Occipital lobe (tissue), 1 donor: ENCODE measurements at regions not wholly inside any gene's neighbourhood (a gene's known extent, or its start where the extent isn't known, plus 50 kb on each side); places are given as distances from the start of the nearest gene placed in this dataset.
"Not testable (repeated sequence)": the region's sequence is repeated elsewhere in the genome, so short reads cannot be mapped to it uniquely, and the experiment has no call there.

Experiments used
- DNase-seq: peaks from one replicate; lab custom pipeline; 2025; lab: John Stamatoyannopoulos, UW

DNA sequence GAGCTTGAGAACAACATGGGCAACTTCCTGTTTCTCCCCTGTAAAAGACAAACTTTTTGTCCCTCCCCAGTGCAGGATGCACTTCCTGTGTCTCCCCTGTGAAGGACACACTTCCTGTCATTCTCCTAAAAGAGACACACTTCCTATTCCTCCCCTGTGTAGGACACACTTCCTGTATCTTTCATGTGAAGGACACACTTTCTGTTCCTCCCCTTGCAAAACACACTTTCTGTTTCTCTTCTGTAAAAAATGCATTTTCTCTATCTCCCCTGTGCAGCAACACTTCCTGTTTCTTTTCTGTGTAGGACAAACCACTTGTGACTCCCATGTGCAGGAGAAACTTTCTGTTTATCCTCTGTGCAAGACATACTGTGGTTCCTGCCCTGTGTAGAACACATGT lies 488.6 kb upstream of the USP9Y start:
- no peak for DNase-seq

DNA sequence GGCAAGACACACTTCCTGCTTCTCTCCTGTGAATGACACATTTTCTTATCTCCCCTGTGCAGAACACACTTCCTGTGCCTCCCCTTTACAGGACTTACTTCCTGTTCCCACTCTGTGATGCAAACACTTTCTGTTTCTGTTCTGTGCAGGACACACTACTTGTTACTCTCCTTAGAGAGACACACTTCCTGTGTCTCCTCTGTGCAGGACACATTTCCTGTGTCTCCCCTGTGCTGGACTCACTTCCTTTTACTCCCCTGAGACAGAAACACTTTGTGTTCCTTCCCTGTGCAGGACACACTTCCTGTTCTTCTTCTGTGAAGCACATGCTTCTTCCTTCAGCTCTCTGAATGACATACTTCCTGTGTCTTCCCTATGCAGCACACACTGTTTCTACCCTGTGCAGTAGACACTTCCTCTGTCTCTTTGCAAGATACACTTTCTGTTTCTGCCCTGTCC lies 485.4 kb upstream of the USP9Y start:
- no peak for DNase-seq

GRCh38 chrY:12230921-12231320 lies 470.1 kb upstream of the USP9Y start:
- DNase-seq = no peak

DNA sequence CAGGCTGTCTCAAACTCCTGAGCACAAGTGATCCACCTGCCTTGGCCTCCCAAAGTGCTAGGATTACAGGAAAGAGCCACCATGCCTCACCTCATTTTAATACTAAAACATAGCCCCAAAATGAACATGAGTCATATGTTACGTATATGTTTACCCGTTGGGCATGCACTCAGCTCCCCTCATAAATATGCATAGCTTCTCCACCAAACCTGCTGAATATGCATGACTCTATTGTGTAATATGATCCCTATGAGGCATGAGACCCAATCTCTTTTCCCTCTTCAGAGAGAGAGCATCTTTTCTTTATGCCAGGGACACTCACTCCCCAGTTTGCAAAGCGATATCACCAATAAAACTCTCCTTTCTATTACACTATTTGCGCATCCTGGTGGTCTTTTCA lies 464.6 kb upstream of the USP9Y start:
- no peak for DNase-seq

DNA sequence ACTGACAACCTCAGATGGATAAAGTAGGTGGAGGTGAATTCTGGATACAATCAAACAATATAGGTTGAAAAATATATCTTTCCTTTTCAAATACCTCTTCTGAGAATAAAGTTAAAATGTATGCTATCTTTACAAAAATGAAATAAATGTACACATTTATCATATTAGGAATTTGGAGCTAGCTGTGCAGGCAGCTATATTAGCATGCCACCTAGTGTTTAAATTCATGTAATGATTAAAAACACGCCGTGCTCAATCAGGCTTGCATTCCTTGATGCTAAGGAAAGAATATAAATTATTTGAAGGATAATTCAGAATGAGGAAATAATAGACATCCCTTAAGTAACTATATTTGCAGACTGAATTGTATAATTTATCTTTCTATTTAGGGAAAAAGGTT lies 460.7 kb upstream of the USP9Y start:
- DNase-seq = not testable (repeated sequence)

- DNase-seq = no peak
Observed at GRCh38 chrY:12244146-12244545, 456.9 kb upstream of the USP9Y start.

- DNase-seq = no peak
Observed at GRCh38 chrY:12253756-12254155, 447.3 kb upstream of the USP9Y start.

GRCh38 chrY:12271162-12271561 lies 429.9 kb upstream of the USP9Y start:
- no peak for DNase-seq

GRCh38 chrY:12285608-12286007 lies 415.4 kb upstream of the USP9Y start:
- DNase-seq = no peak

DNA sequence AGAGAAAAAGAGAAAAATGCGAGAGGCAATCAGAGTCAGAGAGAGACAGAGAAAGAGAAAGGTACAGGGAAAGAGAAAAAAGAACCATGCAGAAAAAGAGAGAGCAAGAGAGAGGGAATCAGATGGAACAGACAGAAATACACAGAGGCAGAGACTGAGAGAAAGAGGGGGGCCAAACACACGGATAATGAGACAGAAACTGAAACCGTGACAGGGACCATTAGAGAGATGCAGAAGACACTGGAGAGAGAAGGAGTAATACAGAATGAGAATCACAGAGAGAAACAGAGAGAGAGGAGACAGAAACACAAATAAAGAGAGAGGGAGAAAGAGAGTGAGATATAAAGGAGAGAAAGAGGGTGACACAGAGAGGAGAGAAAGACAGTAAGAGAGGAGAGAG lies 412.1 kb upstream of the USP9Y start:
- DNase-seq = no peak

GRCh38 chrY:12289415-12289814 lies 411.6 kb upstream of the USP9Y start:
- DNase-seq = no peak

DNA sequence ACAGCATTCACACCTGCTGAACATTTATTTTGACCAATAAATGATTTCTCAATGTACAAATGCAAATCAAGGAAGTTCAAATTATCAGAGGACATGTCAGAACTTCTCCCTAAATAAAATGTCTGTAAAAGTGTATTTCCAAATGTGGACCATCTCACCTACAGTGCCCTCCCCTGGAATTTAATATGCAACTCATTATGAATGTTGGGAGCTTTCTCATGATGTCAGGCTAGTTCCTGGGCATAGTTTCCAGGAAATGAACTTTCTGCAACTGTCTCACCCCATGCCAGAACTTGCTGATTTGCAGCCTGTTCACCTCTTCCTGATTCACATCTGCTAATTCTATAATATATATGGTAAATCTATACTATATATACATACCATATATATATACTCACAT lies 408.5 kb upstream of the USP9Y start:
- DNase-seq = no peak

GRCh38 chrY:12296460-12296859 lies 404.6 kb upstream of the USP9Y start:
- no peak for DNase-seq

DNA sequence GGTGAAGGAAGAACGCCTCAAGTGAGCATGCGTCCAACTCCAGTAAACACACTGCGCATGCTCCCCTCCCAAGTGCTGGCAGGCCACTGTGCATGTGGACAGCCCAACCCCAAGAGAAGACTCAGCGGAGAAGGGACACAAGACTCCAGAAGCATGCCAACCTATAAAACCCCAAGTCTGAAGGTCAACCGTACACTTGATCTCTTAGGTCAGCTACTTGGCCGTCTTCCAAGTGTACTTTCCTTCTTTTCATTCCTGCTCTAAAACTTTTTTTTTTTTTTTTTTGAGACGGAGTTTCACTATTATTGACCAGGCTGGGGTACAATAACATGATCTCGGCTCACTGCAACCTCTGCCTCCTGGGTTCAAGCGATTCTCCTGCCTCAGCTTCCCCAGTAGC lies 401.2 kb upstream of the USP9Y start:
- not testable (repeated sequence) for DNase-seq

DNA sequence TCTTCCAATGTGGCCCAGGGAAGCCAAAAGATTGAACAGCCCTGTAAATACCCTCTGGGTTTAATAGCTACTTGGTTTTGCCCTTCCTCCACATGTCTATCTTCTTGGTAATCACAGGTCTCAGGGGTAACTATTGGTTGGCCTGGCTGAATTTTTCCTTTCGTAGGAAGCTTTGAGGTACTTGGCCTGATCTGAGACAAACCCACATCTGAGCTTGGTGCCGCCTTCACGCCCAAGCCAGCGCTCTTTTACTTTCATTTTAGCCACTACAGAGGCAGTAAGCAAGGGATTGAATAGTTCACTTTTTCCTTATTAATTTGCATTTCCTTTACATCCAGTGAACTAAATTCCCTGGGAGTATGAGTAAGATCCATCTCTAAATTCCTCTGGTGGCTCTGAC lies 397.6 kb upstream of the USP9Y start:
- no peak for DNase-seq

DNA sequence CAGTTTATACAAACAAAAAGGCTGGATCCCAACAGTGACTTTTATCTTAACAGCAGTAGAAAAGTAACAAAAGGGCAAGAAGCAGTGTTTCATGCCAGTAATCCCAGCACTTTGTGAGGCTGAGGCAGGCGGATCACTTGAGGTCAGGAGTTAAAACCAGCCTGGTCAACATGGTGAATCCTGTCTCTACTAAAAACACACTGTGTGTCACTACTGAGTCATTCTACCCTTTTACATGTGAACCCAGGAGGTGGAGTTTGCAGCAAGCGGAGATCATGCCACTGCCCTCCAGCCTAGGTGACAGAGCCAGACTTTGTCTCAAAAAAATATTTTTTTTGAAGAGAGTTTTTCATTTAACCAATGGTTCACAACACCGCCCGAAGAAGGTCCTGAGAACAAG lies 395.6 kb upstream of the USP9Y start:
- DNase-seq = no peak

GRCh38 chrY:12309212-12309611 lies 391.8 kb upstream of the USP9Y start:
- no peak for DNase-seq

DNA sequence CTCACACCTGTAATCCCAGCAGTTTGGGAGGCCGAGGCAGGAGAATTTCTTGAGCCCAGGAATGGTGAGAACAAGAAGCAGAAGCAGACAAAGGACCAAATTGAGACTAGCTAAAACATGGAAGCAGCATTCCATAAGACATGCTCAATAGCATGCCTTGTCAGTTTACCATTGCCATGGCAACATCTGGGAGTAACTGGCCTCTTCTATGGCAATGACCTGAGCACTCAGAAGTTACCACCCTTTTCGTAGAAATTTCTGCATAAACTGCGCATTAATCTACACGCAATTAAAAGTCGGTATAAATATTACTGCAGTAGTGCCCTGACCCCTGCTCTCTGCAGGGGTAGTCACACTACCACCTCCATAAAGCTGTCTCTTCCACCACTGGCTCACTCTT lies 390.2 kb upstream of the USP9Y start:
- no peak for DNase-seq

DNA sequence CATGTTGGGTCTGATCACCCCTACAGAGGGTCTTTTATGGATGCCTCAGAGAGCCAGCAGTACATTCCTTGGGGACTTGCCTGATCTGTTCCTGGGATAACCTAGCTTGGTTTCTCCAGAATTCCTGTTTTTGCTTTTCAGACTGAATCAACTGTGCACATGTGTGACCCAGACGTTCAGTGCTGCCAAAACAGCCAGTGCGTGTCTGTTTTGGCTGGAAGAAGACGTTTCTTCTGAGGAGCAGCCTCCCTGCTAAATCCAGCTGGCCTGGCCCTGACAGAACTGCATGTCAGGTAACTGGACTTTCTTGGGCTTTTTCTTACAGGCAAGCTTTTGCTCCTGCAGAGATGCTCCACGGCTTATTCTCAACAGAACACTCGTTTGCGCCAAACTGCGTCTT lies 373.3 kb upstream of the USP9Y start:
- no peak for DNase-seq

- DNase-seq = not testable (repeated sequence)
Observed at GRCh38 chrY:12331917-12332316, 369.1 kb upstream of the USP9Y start.

GRCh38 chrY:12343211-12343610 lies 357.8 kb upstream of the USP9Y start:
- no peak for DNase-seq

- DNase-seq = no peak
Observed at GRCh38 chrY:12348181-12348580, 352.9 kb upstream of the USP9Y start.

DNA sequence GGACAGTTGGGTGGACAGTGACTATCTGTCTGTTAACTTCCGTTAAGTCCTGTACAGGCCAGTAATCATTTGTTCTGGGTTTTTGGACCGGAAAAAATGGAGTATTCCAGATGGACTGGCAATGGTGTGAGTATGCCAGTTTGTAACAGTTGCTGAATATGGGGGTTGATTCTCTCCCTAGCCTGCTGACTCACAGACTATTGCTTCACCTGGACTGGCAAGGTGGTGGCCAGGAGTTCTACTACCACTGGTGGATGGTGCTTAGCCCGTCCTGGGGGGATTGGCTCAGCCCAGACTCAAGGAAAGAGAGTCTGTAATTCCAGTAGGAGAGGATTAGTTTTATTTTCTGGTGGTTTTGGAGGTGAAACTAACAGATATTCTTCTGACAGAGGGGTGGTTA lies 343.8 kb upstream of the USP9Y start:
- DNase-seq = no peak

DNA sequence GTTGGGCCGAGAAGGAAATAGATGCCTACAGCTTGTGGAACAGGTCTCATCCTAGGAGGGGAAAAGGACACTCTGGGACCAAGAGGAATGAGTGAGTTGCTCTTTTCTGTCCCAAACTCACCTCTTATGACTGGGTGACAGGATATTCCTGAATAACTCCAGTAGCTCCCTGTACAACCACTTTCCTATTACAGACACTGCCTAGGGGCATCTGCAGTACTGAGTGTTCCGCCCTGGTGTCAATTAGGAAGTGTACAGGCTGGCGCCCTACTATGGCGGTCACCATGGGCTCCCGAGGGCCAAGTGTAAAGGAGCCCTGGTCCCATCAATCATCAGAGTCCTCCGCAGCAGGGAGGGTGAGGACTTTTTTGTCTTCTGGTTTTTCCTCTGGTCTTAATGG lies 343.4 kb upstream of the USP9Y start:
- no peak for DNase-seq

GRCh38 chrY:12358337-12358736 lies 342.7 kb upstream of the USP9Y start:
- no peak for DNase-seq
